Fibroblast of pulmonary artery (primary cell): ENCODE measurements at regions not wholly inside any gene's neighbourhood (a gene's known extent, or its start where the extent isn't known, plus 50 kb on each side); places are given as distances from the start of the nearest gene placed in this dataset.

Experiments
- DNase-seq: peaks from one replicate; pipeline ENCODE4 v3.0.0-alpha.2; 2010; ENCODE audit warnings: low read depth
- H3K4me3 ChIP-seq: replicated peaks from 2 replicates; pipeline ENCODE4 v1.5.1; 2011; ENCODE audit warnings: low read depth, mild to moderate bottlenecking, control low read depth, low read length, moderate library complexity
- CTCF ChIP-seq: IDR thresholded peaks from 2 replicates; pipeline ENCODE4 v1.5.1; 2011; ENCODE audit warnings: mild to moderate bottlenecking, control low read depth, low read length, inconsistent platforms; ENCODE audit errors: missing control alignments

GRCh38 chr13:105207572-105208293 is 1327.7 kb downstream of the EFNB2 start:
- TF ChIP-seq CTCF, result peak; percentile 16
- H3K4me3 ChIP-seq, result no peak overlapping the region
- DNase-seq, result no peak

- DNase-seq, result peak; percentile 56
- TF ChIP-seq CTCF, result peak; percentile 72
- H3K4me3 ChIP-seq, result no peak overlapping the region
These were observed 1333.1 kb downstream of the EFNB2 start for GRCh38 chr13:105202354-105202753.

GRCh38 chr13:105201351-105201750 is 1334.1 kb downstream of the EFNB2 start:
- no peak overlapping the region for H3K4me3 ChIP-seq
- DNase-seq, result no peak
- no peak for TF ChIP-seq CTCF

DNA sequence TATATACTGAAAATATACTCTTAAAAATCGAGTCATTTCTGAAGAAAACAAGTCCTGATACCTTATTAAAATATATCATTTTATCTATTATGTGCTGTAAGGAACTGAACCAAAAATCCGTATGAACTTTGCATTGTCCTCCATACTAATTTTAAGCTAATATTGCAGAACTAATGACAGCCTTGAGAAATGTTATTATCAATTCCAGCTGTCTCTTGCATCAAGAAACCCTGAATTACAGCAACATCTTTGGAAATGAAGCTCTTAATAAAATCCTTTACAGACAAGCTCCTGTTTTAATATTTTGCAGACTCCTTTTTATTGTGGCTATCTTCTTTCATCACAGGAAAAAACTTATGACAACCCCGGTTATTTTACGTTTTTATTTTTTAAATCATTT is 1335.3 kb downstream of the EFNB2 start:
- TF ChIP-seq CTCF, result no peak
- H3K4me3 ChIP-seq, result no peak overlapping the region
- DNase-seq, result no peak

- peak; percentile 89 for DNase-seq
- no peak for TF ChIP-seq CTCF
- no peak overlapping the region for H3K4me3 ChIP-seq
These were observed 1339.4 kb downstream of the EFNB2 start for GRCh38 chr13:105196052-105196451.

DNA sequence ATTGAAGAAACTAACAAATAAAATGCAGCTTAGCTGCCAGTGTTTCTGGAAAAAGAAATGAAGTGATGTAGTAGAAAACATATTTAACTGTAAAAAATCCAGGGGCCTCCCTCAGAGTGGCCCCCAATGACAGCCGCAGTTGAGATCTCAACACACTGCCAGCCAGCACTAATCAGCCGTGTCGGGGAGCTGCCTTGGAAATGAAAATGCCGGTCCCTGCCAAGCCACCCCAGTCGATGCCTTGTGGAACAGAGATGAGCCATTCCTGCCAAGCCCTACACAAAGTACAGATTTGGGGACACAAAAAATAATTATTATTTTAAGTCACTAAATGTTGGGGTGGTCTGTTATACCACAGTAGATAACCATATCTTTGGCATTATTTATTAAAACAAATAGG is 1342.4 kb downstream of the EFNB2 start:
- no peak overlapping the region for H3K4me3 ChIP-seq
- no peak for TF ChIP-seq CTCF
- no peak for DNase-seq

DNA sequence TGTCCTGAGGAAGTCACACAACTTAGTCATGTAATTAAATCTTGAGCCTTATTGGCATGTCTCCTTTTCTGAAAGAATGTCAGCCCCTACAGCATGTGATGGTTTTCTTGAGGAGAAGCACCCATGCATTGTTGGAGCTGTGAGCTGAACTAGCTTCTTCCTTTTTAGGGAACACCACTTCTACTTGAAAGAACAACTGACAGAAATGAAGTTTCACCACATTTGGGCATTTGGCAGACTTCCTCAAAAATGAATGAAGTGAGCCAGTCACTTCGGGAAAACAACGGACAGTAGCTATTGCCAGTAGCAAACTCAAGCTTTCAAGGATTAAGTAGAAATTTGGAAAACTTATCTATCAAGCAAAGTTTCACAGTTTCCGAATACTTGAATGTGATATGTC is 1351.3 kb downstream of the EFNB2 start:
- no peak for DNase-seq
- no peak for TF ChIP-seq CTCF
- no peak overlapping the region for H3K4me3 ChIP-seq
